GM19452 (cell line): ENCODE measurements at regions not wholly inside any gene's neighbourhood (a gene's known extent, or its start where the extent isn't known, plus 50 kb on each side); places are given as distances from the start of the nearest gene placed in this dataset.

Experiments
- ATAC-seq: cut with Tn5 transposase; IDR thresholded peaks from one replicate; pipeline ENCODE4 v1.9.1; 2021; ENCODE audit not compliant: unreplicated experiment

GRCh38 chr5:38642189-38642911 lies 85.9 kb upstream of the LIFR start:
- no peak for ATAC-seq

DNA sequence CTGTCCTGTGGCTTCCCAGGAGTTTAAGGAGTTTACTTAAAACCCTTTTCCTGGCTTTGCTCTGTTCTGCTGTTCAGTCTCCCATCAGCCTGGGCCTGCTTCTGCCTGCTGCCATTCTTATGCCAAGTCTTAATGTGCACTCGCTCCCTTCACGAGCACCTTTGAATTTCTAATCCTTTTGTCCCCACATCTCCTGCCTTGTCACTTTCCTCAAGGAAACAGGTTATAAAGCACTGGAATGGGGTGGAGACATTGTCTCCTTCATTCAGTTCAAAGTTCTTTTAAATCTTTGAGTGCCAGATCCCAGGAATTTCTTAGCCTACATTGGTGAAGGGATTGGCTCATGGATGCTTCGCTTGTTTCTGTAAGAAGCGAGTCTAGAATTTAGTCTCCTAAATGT lies 87.2 kb upstream of the LIFR start:
- no peak for ATAC-seq

GRCh38 chr5:38645508-38645907 lies 89.1 kb upstream of the LIFR start:
- ATAC-seq: no peak

DNA sequence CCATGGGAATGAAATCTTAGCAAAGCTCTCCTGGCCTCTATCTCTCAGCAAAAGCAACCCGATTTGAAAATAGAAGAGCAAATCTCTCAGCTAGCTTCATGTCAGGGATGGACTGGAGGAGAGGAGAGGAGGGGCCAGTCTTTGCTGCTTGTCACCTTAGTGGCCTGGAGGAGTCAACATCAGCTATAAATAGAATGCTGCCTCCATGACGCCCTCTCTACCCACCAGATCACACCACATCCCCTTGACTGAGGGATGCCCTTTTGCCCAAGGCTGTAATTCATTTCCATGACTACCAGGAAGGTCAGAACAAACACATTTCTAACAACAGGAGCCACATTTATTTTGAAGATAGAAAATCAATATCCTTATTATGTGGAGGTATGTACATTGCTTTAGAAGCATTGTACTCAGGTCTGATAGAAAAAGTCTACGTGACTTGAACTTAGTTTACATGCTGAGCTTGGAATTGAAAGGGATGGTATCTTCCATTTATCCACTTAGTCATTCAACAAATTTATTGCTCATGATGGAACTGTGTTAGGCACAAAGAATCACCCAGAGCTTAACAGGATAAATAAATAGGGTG lies 92.4 kb upstream of the LIFR start:
- no peak for ATAC-seq

- no peak for ATAC-seq
Observed at GRCh38 chr5:38650540-38650939, 94.1 kb upstream of the LIFR start.

DNA sequence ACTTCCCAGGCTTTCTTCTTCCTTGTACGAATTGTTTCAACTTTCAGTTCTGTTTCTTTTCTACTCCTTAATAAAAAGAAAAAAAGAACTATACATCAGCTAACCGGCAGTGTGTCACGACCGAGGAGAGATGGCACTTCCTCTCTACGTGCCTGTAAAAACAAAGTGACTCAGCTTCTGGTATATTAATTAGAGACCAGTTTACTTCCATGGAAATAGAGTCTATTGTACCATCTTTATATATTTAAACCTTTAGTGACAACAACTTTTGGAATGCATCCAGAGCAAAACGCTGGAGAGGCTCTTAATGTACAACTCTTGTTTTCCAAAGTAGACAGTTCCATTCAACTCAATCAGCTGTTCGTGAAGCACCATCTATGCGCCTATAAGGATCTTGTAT lies 94.5 kb upstream of the LIFR start:
- ATAC-seq: no peak

- no peak for ATAC-seq
Observed at GRCh38 chr5:38651806-38652205, 95.4 kb upstream of the LIFR start.

DNA sequence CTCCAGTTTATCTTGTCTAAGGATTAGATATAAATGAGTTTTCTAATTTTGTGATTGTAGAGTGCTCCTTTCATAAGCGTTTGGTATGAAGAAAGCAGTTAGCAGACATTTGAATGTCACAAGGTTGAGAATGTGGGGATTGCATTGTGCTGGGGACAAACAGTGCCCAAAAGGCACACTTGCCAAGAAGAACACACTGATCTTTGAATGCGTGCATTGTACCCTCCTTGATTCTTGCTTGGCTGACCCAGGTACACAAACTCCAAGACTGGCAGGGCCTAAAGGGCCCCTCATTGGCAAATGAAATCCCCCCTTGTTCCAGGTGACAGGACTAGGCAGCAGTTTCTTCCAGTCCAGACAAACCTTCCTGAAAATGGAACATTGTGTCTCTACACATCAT lies 96.9 kb upstream of the LIFR start:
- ATAC-seq: no peak

GRCh38 chr5:38655691-38656090 lies 99.2 kb upstream of the LIFR start:
- ATAC-seq: no peak

GRCh38 chr5:38656568-38656967 lies 100.1 kb upstream of the LIFR start:
- no peak for ATAC-seq

- no peak for ATAC-seq
Observed at GRCh38 chr5:38657020-38657419, 100.6 kb upstream of the LIFR start.

DNA sequence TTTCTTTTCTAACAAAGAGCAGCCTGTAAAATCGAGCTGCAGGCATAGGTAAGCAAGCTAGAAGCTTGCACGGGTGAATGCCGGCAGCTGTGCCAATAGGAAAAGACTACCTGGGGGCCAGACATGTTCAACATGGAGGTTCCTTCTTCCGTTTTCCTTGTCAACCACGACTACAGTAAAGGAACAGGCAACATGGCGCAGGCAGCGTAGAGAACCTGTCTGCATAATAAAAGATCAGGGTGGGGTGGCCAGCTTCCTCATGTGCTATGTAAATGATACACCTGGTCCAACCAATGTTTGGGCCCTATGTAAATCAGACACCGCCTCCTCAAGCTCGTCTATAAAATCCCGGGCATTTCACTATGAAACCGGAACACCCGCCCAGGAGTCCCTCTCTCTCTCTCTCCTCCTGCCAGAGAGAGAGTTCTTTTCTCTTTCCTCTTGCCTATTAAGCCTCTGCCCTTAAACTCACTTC lies 103.8 kb upstream of the LIFR start:
- ATAC-seq: no peak

GRCh38 chr5:38662090-38662489 lies 105.6 kb upstream of the LIFR start:
- no peak for ATAC-seq

DNA sequence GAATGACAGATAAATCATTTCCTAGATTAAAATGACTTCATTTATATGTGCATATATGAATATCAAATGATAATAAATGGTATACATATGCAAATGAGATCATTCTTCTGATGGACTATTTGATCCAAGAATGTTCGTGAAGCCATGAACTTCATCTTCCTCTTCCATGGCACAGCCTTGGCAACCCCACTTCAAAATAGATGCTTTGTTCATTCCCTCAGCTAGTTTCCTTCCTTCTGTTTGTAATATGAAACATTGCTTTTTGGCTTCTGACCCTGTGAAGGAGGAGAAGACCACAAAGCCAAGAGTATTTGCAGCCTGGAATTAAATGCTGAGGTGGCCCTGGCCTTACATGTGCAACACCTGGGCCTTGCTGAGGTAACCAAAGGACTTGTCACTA lies 106.8 kb upstream of the LIFR start:
- no peak for ATAC-seq

- ATAC-seq: no peak
Observed at GRCh38 chr5:38666668-38667498, 110.4 kb upstream of the LIFR start.

- ATAC-seq: no peak
Observed at GRCh38 chr5:38667499-38667776, 111.0 kb upstream of the LIFR start.

DNA sequence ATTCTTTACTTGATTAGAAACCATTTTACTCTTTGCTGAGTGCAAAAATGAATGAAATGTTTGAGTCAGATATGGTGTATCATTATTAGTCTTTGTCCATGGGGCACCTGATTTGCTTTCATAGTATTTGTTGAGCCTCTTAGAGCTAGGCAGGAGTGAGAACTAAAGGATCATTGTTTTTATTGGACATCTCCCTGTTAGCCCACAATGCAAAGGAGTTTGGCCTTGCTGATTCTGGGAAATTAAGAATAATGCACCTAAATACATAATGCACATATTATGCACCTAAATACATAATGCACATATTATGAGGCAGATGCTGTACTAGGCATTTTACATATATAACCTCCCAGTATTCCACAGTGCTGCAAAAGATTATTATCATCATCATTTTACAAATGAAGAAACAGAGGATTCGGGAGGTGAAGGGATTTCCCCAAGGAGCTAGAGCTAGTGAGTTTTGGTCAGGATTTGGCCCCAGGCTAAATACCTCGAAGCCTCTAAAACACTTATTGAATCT lies 113.0 kb upstream of the LIFR start:
- ATAC-seq: no peak

- ATAC-seq: no peak
Observed at GRCh38 chr5:38670066-38670465, 113.6 kb upstream of the LIFR start.

DNA sequence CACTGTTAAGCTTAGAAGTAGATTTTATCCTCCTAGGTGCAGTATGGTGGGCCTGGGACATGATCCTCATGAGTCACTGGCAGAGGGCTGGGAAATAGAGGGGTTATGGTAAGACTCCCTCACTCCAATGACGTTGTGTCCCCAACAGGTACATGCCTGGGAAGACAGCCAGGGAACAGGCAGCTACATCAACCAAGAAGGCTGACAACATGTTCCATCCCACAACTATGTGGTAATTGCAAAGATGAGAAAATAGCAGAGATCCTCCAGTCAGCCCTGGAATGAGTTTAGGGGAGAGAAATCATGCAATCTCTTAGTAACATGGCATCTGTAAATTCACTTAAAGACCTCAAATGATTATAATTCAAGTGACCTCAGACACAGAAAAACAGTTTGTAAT lies 114.4 kb upstream of the LIFR start:
- no peak for ATAC-seq

- ATAC-seq: no peak
Observed at GRCh38 chr5:38672059-38672788, 115.8 kb upstream of the LIFR start.

DNA sequence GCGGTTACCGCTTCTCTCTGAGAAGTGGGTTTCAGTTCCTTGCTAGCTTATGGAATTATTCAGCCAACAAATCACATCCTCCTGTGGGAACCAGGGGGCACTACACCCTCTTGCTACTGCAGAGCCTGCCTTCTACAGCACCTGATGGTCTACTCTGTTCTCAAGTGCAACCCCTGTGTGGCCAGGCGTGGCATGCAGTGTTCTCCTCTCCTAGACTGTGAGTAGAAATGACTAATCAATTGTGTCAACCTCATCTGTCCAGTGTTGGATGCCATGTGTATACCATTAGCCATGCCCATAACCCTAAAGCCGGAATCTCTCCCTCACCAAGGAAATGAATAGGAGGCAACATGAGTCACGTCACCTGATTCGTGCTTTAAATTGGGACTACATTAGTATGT lies 117.2 kb upstream of the LIFR start:
- ATAC-seq: no peak
